ENCODE measurements at regions not wholly inside any gene's neighbourhood (a gene's known extent, or its start where the extent isn't known, plus 50 kb on each side); places are given as distances from the start of the nearest gene placed in this dataset.

DNA sequence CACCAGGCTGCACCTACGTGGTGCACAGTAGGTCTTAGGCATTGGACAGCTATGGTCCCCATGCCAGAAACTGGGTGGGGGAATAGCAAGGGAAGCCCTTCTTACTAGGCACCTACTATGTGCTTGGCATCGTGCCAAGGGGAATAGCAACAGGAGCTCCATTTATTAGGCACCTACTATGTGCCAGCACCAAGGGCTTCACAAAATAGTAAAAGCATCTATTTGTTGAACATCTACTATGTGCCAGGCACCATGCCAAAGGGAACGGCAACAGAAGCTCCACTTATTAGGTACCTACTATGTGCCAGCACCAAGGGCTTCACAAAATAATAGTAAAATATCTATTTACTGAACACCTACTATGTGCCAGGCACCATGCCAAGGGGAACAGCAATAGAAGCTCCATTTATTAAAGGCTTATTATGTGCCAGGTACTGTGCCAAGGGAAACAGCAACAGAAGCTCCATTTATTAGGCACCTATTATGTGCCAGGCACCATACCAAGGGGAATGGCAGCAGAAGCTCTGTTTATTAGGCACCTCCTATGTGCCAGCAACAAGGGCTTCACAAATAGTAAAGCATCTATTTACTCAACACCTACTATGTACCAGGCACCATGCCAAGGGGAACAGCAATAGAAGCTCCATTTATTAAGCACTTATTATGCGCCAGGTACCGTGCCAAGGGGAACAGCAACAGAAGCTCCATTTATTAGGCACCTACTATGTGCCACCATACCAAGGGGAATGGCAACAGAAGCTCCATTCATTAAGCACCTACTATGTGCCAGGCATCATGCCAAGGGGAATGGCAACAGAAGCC is 108.5 kb downstream of the PTPRS start:
- H3K4me1 ChIP-seq, result peaks cover 0 to 16% (median 0%) of the 10 kb centered on the region in 3 donors
- ATAC-seq, result no peak
- no peak overlapping the region for H3K27ac ChIP-seq
- H3K36me3 ChIP-seq, result peaks cover 0 to 57% of the 10 kb centered on the region in 2 donors
- no peaks in the 10 kb centered on the region for H3K27me3 ChIP-seq
- H3K4me3 ChIP-seq, result no peak overlapping the region
- WGBS, 2 donors (ENCODE audit: low coverage in 1 of 2), result 65 to 71% methylated on average over 2 to 3 of the region's 5 CpGs
- no peaks in the 10 kb centered on the region for H3K9me3 ChIP-seq
- TF ChIP-seq POLR2AphosphoS5 (IDR thresholded peaks at IDR 0.05) (no peak), POLR2A (IDR thresholded peaks at IDR 0.05) (no peak), EP300 (IDR thresholded peaks at IDR 0.05) (no peak)
- TF ChIP-seq, protein P1, sequence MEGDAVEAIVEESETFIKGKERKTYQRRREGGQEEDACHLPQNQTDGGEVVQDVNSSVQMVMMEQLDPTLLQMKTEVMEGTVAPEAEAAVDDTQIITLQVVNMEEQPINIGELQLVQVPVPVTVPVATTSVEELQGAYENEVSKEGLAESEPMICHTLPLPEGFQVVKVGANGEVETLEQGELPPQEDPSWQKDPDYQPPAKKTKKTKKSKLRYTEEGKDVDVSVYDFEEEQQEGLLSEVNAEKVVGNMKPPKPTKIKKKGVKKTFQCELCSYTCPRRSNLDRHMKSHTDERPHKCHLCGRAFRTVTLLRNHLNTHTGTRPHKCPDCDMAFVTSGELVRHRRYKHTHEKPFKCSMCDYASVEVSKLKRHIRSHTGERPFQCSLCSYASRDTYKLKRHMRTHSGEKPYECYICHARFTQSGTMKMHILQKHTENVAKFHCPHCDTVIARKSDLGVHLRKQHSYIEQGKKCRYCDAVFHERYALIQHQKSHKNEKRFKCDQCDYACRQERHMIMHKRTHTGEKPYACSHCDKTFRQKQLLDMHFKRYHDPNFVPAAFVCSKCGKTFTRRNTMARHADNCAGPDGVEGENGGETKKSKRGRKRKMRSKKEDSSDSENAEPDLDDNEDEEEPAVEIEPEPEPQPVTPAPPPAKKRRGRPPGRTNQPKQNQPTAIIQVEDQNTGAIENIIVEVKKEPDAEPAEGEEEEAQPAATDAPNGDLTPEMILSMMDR (IDR thresholded peaks at IDR 0.05), result no peak

DNA sequence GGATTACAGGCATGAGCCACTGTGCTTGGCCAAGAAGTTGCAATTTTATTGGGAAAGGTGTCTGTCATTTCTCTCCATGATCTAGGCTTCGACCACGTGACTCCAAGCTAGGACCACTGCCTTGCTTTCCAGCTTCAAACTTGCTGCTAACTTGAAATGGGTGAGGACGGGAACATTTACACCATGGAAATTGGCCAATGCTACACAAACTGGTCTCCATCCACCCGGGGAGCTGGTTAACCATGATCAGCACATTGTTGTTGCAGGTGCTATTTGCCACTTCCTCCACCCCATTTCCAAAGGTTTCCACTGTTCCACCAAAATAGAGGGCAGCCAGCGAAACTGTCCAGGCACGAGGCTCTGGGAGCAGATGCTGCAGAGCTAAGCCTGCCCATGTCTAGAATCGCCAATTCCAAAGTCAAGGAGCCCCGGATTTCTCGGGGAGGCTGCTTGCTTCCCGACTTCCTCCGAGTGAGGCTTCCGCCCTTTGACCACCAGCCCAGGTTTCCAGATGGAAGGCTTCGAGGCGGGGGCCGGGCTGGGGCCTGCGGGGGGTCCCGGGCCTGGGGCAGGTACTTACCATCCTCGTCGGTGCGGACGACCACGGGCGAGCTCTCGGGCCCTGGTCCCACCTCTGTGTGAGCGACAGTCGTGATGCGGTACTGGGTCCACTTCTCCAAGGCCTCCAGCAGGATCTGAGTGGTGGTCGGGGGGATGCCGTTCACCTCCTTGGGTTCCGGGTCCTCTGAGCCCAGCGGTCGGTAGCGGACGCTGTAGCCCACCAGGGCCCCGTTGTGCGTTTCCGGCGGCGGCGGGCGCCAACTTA is 109.7 kb downstream of the PTPRS start:
- no peaks in the 10 kb centered on the region for H3K27me3 ChIP-seq
- 89 to 90% methylated on average over 2 to 4 of the region's 41 CpGs for WGBS, 2 donors (ENCODE audit: low coverage in 1 of 2)
- H3K4me1 ChIP-seq, result peaks cover 0 to 16% (median 0%) of the 10 kb centered on the region in 3 donors
- no peak for ATAC-seq
- no peak overlapping the region for H3K4me3 ChIP-seq
- H3K9me3 ChIP-seq, result no peaks in the 10 kb centered on the region
- no peak overlapping the region for H3K27ac ChIP-seq
- no peak for TF ChIP-seq POLR2A (IDR thresholded peaks at IDR 0.05)
- peaks cover 0 to 50% of the 10 kb centered on the region in 2 donors for H3K36me3 ChIP-seq

DNA sequence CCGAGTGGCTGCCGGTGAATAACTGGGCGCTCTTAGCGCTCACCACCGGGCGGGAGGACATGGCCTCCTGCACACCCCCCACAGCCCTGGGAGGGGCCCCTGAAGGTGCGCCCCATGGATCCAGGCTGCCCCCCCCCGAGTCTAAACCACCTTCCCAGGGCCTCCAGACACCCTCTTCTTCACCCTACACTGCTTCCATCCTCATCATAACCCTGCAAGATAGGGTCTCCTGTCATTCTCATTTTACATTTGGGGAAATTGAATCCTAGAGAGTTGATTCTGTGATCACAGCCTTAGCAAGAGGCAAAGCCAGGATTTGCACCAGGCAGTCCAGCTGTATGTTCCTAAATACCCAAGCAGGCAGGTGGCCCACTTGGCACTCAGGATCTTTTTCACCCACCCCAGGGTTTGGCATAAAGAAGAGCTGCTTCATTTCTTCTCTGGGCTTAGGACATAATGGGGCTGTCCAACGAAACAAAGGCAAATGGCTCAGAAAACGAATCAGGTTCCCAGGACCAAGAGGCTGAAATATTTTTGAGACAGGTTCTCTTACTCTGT is 110.8 kb downstream of the PTPRS start:
- H3K27ac ChIP-seq, result peak overlapping the region in 1 of 4 donors; percentile 3
- ATAC-seq, result no peak
- peaks cover 0 to 16% (median 0%) of the 10 kb centered on the region in 3 donors for H3K4me1 ChIP-seq
- H3K27me3 ChIP-seq, result no peaks in the 10 kb centered on the region
- H3K9me3 ChIP-seq, result no peaks in the 10 kb centered on the region
- H3K4me3 ChIP-seq, result peak overlapping the region in 1 of 2 donors; percentile 42
- TF ChIP-seq, protein P1 (IDR thresholded peaks at IDR 0.05), result no peak
- TF ChIP-seq POLR2A (IDR thresholded peaks at IDR 0.05) (no peak), EP300 (IDR thresholded peaks at IDR 0.05) (no peak), POLR2AphosphoS5 (IDR thresholded peaks at IDR 0.05) (no peak)
- H3K36me3 ChIP-seq, result peaks cover 0 to 56% of the 10 kb centered on the region in 2 donors
- 20% methylated on average over 1 of the region's 10 CpGs; no CpG with 5 or more reads in 1 of the 2 donors for WGBS, 2 donors (ENCODE audit: low coverage in 1 of 2)

DNA sequence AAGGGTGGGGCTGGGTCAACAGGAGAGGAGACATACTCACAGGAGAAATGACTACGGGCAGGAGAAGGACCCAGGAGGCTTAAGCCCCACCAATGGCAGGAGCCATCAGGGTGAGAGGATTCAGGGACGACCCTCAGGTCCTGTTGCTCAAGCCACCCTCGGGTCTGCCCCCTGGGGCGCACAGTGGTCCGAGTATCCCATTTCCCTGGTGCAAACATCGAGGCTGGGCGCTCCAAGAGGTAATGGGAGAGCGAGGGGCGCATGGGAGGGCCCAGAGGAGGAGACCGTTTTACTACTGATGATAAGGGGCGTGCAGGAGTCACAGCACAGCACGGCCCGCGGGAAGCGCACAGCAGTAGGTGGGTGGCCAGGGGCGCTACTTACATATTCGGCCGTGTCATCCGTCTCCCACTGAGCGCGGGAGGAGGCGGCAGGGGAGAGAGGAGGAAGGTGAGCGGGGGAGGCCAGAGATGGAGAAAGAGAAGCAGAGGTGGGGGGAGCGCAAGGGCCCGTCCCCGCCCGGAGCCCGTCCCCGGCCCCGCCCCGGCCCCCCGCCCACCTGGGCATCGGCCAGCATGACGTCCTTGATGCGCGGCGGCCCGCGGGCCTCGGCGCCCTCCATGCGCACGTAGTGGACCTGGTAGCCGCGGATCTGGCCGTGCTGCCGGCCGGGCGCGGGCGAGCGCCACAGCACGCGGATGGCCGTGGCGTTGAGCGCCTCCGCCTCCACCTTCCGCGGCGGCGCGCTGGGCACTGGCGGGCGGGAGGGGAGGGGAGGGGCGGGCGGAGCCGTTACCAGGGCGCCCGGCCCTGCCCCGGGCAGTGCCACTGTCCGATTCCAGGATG is 111.5 kb downstream of the PTPRS start:
- H3K4me3 ChIP-seq, result peak overlapping the region in 1 of 2 donors; percentile 42
- peak overlapping the region in 1 of 4 donors; percentile 3 for H3K27ac ChIP-seq
- no peaks in the 10 kb centered on the region for H3K9me3 ChIP-seq
- ATAC-seq, result peak; percentile 57
- 68 to 71% methylated on average over 6 to 9 of the region's 72 CpGs for WGBS, 2 donors (ENCODE audit: low coverage in 1 of 2)
- no peak for TF ChIP-seq EP300 (IDR thresholded peaks at IDR 0.05)
- TF ChIP-seq, protein P1 (IDR thresholded peaks at IDR 0.05), result no peak
- TF ChIP-seq POLR2AphosphoS5 (IDR thresholded peaks at IDR 0.05), result no peak
- TF ChIP-seq POLR2A (IDR thresholded peaks at IDR 0.05), result no peak
- peaks cover 0 to 16% (median 0%) of the 10 kb centered on the region in 3 donors for H3K4me1 ChIP-seq
- no peaks in the 10 kb centered on the region for H3K27me3 ChIP-seq
- peaks cover 0 to 63% of the 10 kb centered on the region in 2 donors for H3K36me3 ChIP-seq

All from gastroesophageal sphincter (tissue), 4 donors.